Posterior cingulate gyrus (tissue), 11 donors: ENCODE measurements at regions not wholly inside any gene's neighbourhood (a gene's known extent, or its start where the extent isn't known, plus 50 kb on each side); places are given as distances from the start of the nearest gene placed in this dataset.
"Not testable (repeated sequence)": the region's sequence is repeated elsewhere in the genome, so short reads cannot be mapped to it uniquely, and the experiment has no call there.

Experiments used
- DNase-seq, 10 donors: peaks; one replicate each; pipeline versions ENCODE4 v3.0.0 to v3.0.0-alpha.2; 2020 to 2021; ENCODE audit warnings: mixed read lengths in 3 of 10
- intact Hi-C: fragments of 100-400 bp; cut with DNase I; formaldehyde crosslinking; loops from one replicate; pipeline ENCODE4 v1.15.1; 2023

DNA sequence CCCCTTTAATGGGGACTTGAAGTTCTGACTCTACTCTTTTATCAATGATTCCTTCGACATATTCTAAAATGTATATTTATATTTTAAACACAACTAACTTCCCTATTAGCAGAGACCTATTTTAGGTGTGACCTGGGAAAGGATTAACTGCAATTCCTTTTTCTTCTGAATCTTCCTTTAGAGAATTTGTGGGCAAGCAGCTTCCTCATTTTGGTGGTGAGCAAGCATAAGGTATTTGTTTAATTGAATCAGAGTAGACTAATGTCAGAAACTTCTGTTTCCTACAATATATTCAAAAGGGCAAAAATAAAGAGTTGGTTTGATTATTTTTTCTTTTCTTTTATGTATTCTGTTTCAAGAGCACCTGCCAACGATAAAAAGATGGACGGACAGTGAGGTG lies 237.0 kb downstream of the IKZF2 start:
- DNase-seq = no peak
- intact Hi-C loops = no loop called here

DNA sequence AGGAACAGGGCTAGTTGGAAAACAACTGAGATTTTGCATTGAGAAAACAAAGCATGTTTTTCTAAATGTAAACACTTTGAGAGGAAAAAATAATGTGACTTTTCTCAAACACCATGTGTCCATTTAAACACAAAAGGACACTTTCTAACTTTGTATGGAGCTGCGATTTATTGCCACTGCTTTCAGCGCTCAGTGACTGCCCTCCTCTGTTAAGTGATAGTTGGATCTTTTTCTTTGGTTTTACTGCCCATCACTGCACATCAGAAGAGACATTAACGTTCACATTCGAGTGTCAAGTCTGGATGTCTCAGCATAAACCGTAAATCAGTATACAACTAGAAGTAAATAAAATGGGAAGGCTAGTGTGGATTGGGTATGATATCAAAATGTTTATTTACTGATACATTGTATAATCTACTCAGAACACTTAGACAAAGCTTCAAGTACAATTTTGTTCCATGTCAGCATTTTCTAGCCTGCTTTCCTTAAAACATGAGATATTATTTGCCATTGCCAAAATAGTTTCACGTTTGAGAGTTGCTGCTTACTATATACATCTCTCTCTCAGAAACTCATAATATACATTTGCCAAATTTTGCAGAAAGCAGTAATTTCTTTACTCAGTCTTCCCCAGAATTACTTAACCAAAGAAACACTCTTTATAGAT lies 237.6 kb downstream of the IKZF2 start:
- no peak for DNase-seq
- intact Hi-C loops = no loop called here

DNA sequence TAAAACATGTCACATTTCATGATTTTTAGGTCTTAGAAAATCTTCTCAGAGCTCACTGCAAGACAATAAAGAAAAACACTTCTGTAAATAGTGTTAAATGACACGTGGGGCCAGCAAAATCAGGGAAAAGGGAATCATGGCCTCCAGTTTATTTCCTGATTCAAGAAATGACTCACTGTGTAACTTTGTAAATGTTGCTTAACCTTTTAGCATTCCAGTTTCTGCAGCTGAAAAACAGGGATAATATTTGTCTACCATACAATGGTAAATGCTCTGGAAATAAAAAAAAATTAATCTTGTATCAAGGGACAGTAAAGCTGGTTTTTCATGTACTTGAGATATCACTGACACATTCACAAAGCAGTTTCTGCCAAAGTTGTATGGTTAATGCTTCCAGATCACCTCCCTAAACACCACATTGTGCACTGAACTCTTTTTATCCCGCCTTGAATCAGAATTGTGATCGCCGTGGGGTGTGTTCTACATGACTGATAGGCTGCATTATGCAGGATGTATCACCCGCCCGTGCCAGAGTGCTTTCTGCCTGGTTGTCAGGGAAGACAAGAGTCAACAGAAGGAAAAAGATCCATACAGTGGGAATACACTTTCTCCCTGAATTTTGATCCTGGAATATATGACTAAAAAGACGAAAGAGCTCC lies 238.8 kb downstream of the IKZF2 start:
- intact Hi-C loops = no loop called here
- no peak for DNase-seq

DNA sequence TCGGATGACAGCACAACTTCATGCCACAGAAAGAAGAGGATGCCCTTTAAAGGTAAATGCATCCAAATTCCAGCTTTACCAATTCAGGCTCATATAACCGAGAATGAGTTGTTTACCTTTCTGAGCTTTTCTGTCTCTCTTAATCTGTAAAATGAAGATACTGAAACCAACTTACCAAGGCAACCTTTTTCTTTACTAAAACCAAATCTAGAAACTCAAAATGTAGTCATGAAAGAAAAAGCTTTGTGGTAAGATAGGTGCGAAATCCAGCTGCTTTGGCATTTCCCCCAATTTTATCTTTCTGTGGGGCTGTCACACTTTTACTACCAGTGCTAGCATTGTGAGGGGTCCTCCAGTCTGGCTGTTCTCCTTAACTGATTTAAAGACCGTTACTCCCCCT lies 240.4 kb downstream of the IKZF2 start:
- intact Hi-C loops = no loop called here
- DNase-seq = no peak

DNA sequence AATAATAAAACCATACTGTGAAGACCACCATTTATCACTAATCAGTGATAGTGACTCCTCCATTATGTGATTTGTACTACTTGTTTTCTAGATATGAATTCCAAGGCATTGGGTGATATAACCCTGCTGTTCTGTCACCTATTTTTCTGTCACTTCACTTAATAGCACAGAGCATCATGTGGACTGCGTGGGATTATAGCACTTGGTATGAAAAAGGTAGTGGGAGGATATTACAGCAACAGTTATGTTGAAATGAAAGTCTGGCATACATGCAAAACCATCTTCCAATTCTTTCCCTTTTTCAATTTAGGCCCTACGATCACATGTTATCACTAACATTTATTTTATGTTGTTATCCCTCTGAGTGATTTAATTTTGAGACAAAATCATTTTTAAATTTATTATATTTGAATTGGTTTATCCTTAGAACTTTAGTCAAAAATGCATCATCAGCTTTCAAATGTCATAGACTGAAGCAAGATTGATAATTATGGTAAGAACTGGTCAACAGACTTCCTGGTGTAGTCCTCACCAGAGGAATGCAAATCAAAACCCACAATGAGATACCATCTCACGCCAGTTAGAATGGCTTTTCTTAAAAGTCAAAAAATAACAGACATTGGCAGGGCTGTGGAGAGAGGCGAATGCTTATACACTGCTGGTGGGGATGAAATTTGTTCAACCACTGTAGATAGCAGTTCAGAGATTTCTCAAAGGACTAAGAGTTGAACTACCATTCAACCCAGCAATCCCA lies 242.6 kb downstream of the IKZF2 start:
- intact Hi-C loops = no loop called here
- no peak for DNase-seq

DNA sequence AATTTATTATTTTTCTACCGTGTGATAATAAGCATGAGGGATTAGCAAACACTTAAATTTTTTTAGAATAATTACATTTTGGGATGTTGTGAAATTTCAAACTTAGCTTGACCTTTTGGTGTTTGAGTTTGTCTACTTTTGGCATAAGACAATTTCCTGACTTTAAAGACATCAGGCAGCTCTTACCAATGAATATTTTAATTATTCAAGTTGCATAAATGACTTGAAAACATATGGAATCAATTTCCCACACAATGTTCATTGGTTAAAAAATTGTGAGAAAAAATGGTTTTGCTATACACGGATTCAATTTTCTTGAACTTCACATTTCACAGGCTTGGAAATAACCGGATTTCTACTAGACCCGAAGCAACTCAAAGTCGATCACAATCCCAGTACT lies 243.4 kb downstream of the IKZF2 start:
- intact Hi-C loops = no loop called here
- no peak for DNase-seq

DNA sequence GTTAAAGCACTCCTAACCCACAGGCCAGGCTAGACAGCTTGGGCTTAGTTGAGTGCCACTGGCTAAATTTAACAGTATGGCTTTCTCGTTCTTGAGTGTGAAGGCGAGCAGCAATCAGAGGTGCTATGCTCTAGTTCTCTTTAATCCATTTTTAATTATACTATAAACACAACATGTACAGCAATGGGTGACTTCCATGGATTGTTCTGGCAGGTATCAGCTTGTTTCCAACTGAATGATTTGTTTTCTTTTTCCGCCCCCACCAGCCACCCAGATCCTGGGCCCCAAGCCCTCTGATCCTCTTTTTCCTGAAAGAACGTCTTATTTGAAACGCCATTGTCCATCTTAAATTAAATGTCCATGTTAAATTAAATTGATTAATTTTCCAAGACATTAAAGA lies 244.8 kb downstream of the IKZF2 start:
- intact Hi-C loops = no loop called here
- no peak for DNase-seq

DNA sequence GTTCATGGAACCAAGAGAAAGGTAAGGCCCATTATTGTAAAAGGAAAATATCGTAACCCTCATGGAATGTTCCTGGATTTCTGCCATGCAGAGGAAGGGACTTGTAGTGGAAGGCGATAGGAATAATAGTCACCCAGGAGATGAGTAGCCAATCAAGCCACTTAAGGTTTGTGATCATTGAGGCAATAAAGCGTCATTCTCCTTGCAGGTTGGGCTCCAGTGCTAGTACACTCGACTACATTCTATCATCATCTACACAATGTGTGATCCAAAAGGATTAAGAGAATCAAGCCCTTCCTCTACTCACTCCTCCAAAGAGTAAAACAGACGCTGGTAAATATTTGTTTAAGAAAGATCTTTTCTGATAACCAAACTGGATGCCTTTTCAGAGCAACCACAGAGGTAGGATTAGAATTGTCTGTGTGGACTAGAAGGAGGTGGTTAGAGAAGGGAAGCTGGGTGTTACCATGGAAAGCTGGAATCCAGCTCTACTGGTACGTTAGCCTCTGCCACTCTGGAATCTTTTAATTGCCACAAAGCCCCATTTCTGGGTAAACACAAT lies 245.7 kb downstream of the IKZF2 start:
- no peak for DNase-seq

DNA sequence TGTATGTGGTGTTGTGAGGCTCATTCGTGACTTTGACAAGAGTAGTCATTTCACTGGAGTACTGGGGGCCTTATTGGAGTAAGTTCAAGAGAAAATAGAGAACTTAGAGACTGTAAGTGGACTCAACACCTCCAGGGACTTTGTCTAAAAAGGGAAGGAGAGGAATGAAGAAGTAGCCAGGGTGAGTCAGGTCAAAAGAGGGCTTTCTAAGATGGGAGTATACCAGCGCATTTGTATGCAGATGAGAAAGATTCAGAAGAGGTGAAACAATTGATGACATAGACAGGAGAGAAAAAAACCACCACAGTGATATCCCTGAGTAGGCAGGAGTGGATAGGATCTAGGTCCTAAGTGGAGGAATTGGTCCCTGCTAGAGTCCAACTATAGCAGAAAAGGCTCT lies 246.8 kb downstream of the IKZF2 start:
- no peak for DNase-seq
- intact Hi-C loops = no loop called here

More for the DNA sequence above, 245.7 kb downstream of the IKZF2 start:
- intact Hi-C loops = no loop called here

DNA sequence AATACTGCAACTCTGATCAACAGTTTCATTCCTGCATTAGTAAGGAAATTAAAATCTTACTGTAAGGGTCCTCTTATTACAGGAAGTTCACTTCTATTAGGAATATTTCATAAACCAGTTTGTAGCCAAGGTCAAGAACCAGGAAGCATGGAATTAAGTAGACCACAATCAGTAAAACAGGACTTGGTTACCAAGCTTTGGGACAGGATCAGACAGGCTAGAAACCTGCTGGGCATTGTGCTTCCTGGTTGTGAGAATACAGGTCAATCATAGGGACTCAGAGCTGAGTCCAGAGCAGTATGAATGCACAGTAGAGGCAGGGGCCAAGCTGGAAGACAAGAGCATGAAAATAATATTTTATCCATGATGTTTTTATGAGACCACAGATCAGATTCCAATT lies 248.0 kb downstream of the IKZF2 start:
- DNase-seq = no peak

DNA sequence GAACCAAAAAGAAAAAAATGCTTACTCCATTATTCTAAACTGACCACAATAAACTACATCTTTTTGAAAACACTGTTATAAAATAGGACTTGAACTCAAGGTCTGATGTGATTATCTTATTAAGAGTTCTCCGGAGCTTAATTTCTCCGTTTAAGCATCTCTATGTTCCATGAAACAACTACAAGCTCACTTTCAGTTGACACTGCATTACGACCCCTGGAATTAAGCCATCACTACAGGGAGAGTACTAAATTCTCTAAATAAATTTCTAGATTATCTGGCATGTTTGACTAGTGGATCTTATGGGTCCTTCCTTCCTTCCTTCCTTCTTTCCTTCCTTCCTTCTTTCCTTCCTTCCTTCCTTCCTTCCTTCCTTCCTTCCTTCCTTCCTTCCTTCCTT lies 249.0 kb downstream of the IKZF2 start:
- intact Hi-C loops = no loop called here
- DNase-seq = no peak

More for the DNA sequence above, 248.0 kb downstream of the IKZF2 start:
- intact Hi-C loops = no loop called here

DNA sequence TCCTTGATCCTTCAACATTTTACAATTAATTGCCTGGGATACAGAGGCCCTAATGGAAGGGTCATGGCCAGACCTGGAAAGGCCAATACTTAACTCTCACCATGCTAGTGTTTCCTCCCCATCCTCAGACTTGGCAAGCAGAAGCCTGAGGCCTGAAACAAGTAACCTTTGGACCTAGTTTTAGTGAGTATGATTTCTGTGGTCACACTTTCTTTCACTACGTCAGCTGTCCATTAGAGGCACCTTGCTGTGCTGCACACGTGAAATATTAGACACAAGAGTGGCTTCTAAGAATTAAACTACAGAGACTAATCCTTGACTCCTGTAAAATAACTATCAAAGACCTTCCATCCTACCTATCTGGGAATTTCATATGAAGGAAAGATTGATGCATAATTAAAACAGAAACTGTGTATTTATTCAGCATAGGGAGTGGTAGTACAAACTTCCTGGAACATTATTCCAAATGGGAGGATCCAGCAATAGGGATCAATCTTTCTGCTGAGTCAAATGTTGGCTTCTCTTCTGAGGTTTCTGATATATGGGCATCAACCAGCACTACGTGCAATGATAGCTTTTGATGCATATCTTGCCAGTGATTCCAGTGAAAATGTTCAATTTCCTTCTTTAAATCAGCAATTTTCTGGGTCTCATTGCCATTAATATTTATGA lies 249.7 kb downstream of the IKZF2 start:
- intact Hi-C loops = no loop called here
- DNase-seq = no peak

DNA sequence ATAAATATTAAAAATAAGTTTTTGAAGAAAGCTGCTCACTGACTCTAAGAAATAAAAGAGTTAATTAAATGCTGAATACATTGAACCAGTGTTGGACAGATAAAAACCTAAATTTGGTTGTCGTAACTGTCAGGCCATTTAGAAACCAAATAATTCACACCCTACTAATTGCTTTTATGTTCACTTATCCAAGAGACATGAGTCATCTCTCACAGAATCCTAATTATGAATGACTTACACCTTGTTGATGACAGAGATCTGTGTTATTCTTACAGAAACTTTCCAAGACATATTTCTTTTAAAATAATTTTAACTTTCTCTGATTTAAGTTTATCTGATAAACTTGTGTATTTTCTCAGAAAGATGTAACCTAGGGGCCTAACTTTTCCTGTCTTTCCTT lies 250.7 kb downstream of the IKZF2 start:
- intact Hi-C loops = no loop called here
- DNase-seq = no peak

DNA sequence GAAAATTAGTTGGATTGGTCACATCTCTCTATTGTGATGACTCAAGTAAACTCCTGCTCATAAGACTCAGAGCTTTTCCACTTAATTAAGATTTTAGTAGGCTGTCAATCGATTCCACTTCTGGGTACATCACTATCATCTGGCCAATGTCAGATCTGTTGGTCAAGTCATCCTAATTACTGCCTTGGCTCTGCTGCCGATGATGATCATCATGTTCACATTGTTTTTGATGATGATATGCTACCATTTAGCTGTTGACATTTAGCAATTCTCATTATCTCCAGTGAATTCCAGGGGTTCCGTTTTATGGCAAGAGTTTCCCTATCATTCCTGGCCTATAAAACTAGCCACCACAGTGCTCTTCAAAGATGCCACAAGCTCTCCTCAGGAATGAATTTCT lies 253.4 kb downstream of the IKZF2 start:
- DNase-seq = no peak
- intact Hi-C loops = no loop called here

DNA sequence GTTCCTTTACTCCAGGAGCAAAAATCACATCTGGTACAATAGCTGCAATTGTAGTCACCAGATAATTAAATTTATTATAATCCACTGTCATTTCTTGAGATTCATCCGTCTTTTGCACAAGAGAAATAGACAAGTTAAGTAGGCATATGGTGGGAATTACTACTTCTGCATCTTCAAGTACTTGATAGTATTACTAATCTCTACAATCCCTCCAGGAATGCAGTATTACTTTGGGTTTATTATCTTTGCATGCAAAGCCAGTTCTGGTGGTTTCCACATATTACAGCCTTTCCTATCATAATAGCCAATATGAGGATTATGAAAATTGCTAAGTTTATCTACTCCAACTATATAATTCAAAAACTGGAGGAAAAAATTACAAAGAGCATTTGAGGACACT lies 254.1 kb downstream of the IKZF2 start:
- intact Hi-C loops = no loop called here
- DNase-seq = no peak

DNA sequence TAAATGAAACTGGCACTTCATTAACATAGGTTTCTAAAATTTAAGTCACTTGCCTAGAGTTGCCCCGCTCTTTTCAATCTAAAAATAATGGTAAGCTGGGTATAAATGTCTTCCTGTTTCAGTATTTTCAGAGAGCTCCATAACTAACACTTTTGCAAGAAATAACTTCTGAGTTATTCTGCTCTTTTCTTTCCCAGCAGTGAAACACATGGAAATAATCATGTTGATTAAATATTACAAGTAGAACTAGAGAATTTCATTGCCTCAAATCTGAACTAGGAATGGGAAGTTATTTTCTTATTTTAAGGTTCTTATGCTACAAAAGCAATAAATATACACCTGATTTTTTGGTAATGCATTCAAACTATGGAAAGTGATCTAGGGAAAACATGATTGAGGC lies 257.4 kb downstream of the IKZF2 start:
- no peak for DNase-seq
- intact Hi-C loops = no loop called here

DNA sequence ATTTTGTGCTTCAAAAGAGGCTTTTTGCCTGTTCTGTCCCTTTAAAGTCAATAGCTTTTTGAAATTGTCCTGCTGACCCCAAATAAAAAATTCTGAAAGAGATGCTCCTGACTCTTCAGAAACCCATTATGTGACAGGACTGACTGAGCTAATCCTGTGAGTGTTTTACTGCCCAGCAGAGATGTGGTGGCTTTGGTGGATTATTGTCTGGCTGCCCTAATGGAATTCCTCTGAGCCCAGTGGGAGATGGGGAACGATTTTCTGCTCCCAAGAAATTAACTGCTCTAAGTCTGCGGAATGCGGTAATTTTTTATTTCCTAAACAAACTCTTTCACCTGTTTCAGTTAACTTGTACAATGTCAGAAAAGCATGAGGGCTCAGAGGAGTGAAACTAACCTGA lies 258.2 kb downstream of the IKZF2 start:
- intact Hi-C loops = no loop called here
- DNase-seq = no peak

DNA sequence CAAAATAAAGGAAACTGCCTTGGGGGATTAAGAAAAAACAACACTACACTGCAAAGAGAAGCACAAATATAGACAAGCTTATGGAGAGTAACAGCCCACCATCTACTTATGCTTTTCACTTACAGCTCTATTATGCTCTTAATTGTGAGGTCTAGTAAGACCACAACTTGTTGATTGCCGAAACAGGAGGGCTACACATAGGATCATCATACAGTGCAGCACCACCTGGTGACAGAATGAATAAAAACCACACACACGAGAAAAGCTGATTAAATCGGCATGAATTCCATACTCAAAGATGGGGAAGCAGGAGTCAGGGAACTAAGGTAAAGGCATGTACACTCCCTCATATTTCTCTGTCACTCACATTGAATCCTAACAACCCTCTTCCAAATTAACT lies 259.2 kb downstream of the IKZF2 start:
- DNase-seq = no peak
- intact Hi-C loops = no loop called here

DNA sequence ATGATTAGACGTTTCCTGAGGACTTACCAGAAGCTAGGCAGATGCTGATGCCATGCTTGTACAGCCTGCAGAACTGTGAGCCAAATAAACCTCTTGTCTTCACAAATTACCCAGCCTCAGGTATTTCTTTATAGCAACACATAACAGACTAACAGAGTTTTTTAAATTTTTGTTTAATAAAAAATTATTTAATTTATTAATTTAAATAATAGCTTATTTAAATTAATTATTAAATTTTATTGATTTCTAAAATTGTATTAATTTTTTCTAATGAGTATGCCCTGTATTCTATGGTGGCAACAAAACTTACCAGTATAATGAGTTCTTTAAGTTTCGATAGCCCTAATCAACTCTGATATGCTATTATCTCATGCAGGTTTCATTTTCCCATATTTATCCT lies 259.8 kb downstream of the IKZF2 start:
- intact Hi-C loops = no loop called here
- no peak for DNase-seq

DNA sequence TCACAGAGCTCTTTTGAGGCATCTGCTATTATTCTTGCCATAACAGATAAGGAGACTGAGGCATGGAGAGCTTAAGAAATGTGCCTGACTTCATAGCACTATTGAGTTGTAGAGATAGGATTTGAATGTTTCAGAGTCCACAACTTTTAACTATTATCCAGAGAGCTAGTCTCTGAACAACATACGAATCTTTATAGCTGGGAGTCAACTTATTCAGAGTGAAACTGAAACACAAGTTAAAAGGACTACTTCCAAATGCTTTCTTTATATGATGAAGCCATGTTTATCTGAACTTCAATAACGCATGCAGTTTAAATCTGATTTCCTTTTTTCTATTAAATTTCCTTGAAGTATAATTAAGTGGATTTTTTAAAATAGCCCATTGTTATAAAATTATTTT lies 268.8 kb downstream of the IKZF2 start:
- intact Hi-C loops = no loop called here
- DNase-seq = no peak

DNA sequence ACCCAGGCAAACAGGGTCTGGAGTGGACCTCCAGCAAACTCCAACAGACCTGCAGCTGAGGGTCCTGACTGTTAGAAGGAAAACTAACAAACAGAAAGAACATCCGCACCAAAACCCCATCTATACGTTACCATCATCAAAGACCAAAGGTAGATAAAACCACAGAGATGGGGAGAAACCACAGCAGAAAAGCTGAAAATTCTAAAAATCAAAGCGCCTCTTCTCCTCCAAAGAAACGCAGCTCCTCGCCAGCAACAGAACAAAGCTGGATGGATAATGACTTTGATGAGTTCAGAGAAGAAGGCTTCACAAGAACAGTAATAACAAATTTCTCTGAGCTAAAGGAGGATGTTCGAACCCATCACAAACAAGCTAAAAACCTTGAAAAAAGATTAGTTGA lies 274.9 kb downstream of the IKZF2 start:
- DNase-seq, intact Hi-C loops: not testable (repeated sequence)
